ENCODE measurements at regions not wholly inside any gene's neighbourhood (a gene's known extent, or its start where the extent isn't known, plus 50 kb on each side); places are given as distances from the start of the nearest gene placed in this dataset.
"Not testable (repeated sequence)": the region's sequence is repeated elsewhere in the genome, so short reads cannot be mapped to it uniquely, and the experiment has no call there.

- DNase-seq, result no peak
Measured at GRCh38 chr14:104307627-104308401, 169.4 kb downstream of the KIF26A start.

DNA sequence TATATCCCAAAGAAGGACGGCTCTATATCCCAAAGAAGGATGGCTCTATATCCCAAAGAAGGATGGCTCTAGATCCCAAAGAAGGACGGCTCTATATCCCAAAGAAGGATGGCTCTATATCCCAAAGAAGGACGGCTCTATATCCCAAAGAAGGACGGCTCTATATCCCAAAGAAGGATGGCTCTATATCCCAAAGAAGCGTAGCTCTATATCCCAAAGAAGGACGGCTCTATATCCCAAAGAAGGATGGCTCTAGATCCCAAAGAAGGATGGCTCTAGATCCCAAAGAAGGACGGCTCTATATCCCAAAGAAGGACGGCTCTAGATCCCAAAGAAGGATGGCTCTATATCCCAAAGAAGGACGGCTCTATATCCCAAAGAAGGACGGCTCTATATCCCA lies 170.1 kb downstream of the KIF26A start:
- DNase-seq, result not testable (repeated sequence)

- DNase-seq, result no peak
Measured at GRCh38 chr14:104309657-104310369, 171.4 kb downstream of the KIF26A start.

DNA sequence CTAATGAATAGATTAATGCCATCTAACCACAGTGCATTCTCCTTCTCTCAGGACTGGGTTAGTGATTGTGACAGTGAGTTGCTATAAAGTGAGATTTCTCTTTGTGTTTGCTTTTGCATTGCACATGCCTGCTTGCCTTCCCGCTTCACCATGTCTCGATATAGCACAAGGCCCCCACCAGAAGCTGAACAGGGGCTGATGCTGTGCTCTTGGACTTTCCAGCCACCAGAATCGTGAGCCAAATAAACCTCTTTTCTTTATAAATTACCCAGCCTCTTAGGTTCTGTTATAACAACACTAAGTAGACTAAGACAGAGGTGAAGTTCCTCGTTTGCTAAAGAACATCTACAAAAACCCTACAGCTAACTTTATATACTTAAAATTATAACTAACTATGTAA lies 173.0 kb downstream of the KIF26A start:
- DNase-seq, result no peak

- no peak for DNase-seq
Measured at GRCh38 chr14:104313674-104314073, 175.3 kb downstream of the KIF26A start.

GRCh38 chr14:104314251-104314941 lies 176.0 kb downstream of the KIF26A start:
- no peak for DNase-seq

- no peak for DNase-seq
Measured at GRCh38 chr14:104315169-104315568, 176.8 kb downstream of the KIF26A start.

- no peak for DNase-seq
Measured at GRCh38 chr14:104315625-104316024, 177.2 kb downstream of the KIF26A start.

DNA sequence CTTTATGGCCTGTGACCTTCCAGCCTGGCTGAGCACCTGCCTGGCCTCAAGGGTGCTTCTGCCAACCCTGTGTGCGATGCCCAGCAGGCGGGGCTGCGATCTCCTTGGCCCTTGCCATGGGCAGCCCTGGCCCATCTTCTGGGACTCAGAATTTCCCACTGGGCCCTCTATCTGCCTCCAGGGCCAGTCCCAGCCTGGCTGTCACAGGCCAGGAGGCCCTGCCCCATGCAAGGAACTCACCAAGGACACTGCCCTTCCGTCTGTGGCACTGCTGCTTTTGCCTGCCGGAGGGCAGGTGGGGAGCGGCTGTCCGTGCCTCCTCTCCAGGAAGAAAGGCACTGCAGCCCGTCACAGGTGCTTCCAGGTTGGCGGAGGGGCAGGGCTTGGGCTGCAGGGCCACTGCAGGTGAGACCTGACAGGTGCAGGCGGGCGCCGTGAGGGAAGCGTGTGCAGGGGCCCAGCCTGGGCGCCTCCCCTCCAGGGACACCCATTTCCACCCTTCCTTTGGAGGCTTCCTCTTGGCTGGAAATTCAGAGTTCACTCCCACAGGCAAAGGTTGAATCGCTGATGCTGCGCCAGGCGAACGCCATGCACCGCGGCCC lies 177.8 kb downstream of the KIF26A start:
- no peak for DNase-seq

GRCh38 chr14:104316723-104317491 lies 178.5 kb downstream of the KIF26A start:
- DNase-seq, result no peak

- no peak for DNase-seq
Measured at GRCh38 chr14:104317492-104317805, 179.1 kb downstream of the KIF26A start.

- DNase-seq, result no peak
Measured at GRCh38 chr14:104317975-104318557, 179.7 kb downstream of the KIF26A start.

DNA sequence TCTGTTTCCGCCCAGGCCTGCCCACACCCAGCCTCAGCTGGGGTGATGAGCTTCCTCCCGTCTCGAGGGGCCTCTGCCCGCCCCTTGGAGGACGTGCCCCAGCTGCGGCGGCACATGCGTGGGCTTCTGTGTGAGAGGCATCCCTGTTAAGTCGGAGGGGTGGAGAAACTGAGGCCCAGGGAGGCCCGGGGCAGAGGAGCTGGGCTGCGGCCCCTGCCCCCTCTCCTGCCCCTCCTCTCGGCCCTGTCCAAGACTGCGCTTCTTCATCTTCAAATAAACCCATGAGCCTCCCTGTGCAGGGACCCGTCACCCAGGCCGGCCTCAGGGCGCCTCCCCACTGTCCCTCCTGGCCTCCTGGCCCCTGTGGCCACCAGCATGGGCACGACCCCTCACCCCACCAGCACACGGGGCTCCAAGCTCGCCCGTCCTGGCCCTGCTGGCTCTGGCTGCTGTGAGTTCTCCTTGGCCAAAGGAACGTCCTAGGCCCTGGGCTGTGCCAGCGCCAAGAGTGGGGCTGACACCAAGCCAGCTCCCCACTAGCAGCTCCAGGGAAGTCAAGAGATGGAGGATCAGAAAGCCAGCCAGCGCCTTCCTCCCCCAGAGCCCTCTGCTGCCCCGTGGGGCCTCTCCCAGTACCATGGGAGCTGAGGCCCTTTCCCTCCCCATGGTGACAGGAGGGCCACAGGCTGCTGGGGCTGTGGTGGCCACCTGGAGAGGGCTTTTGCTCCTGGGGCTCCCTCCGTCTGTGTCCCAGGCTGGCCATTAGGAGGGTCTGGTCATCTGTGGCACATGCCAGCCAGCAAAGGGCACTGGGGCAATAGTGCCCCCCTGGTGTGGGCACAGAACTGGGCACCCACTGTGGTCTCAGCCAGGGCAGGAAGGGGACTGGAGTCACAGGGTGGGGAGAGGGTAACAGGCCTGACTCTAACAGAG lies 180.4 kb downstream of the KIF26A start:
- DNase-seq, result no peak

- DNase-seq, result no peak
Measured at GRCh38 chr14:104319491-104320241, 181.3 kb downstream of the KIF26A start.

DNA sequence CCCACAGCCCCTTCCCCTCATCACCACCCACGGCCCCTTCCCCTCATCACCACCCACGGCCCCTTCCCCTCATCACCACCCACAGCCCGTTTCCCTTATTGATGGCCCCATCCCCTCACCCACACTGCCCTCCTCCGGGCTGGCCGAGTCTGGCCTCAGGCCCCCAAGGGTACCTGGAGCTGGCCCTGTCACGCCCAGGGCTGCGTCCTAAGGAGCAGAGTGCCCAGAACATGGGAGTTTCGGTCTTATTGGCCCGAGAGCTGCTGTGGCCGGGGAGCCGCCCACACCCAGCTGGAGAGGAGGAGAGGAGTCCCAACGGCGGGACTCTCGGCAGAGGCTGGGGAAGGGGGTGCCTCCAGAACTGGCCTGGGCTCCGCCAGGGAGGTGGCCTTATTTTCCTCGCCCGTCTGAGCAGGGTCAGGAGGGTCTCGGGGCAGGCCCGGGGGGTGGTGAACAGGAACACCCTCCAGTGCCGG lies 182.3 kb downstream of the KIF26A start:
- no peak for DNase-seq

- DNase-seq, result no peak
Measured at GRCh38 chr14:104321088-104321801, 182.9 kb downstream of the KIF26A start.

- DNase-seq, result no peak
Measured at GRCh38 chr14:104321802-104322130, 183.4 kb downstream of the KIF26A start.

- no peak for DNase-seq
Measured at GRCh38 chr14:104322531-104323366, 184.4 kb downstream of the KIF26A start.
